OCI-LY1 (cell line): ENCODE measurements at regions not wholly inside any gene's neighbourhood (a gene's known extent, or its start where the extent isn't known, plus 50 kb on each side); places are given as distances from the start of the nearest gene placed in this dataset.
"Not testable (repeated sequence)": the region's sequence is repeated elsewhere in the genome, so short reads cannot be mapped to it uniquely, and the experiment has no call there.

ENCODE experiments used
- H2AFZ ChIP-seq: fragments of 200-600 bp; sonication (generic), shearing (Covaris generic); 2 replicates; pipeline ENCODE4 v1.6.0; 2014; ENCODE audit warnings: antibody characterized with exemption, mild to moderate bottlenecking, low read length
- H3F3A ChIP-seq: fragments of 200-600 bp; sonication (generic), shearing (Covaris generic); 2 replicates; pipeline ENCODE4 v1.6.0; 2014; ENCODE audit warnings: mild to moderate bottlenecking, antibody characterized with exemption, low read length, moderate library complexity; ENCODE audit not compliant: insufficient read depth
- H3K27ac ChIP-seq: fragments of 200-600 bp; sonication (generic); 2 replicates; pipeline ENCODE4 v1.5.1; 2014; ENCODE audit warnings: low read length, mixed run types, mild to moderate bottlenecking, low read depth; ENCODE audit not compliant: poor library complexity, severe bottlenecking
- H3K27me3 ChIP-seq: fragments of 200-600 bp; sonication (generic); 2 replicates; pipeline ENCODE4 v1.6.0; 2014; ENCODE audit warnings: antibody characterized with exemption, mild to moderate bottlenecking, low read length, moderate library complexity; ENCODE audit not compliant: insufficient read depth
- H3K36me3 ChIP-seq: fragments of 200-600 bp; sonication (generic); 2 replicates; pipeline ENCODE4 v1.6.1; 2014; ENCODE audit warnings: mild to moderate bottlenecking, antibody characterized with exemption, low read length, moderate library complexity, mixed read lengths; ENCODE audit not compliant: insufficient read depth
- H3K4me1 ChIP-seq: fragments of 200-600 bp; sonication (generic); 2 replicates; pipeline ENCODE4 v1.5.1; 2014; ENCODE audit warnings: mild to moderate bottlenecking, low read length, moderate library complexity; ENCODE audit not compliant: insufficient read depth, severe bottlenecking
- H3K4me2 ChIP-seq: fragments of 200-600 bp; sonication (generic), shearing (Covaris generic); 2 replicates; pipeline ENCODE4 v1.6.1; 2014; ENCODE audit warnings: low read length
- H3K4me3 ChIP-seq: fragments of 200-600 bp; sonication (generic); 2 replicates; pipeline ENCODE4 v1.5.1; 2014; ENCODE audit warnings: low read length, low read depth, mild to moderate bottlenecking, mixed read lengths; ENCODE audit not compliant: poor library complexity, severe bottlenecking
- H3K79me2 ChIP-seq: fragments of 200-600 bp; shearing (Covaris generic); 2 replicates; pipeline ENCODE4 v1.6.1; 2016; ENCODE audit warnings: mixed run types, low read length, mixed read lengths; ENCODE audit not compliant: insufficient read depth
- H3K9ac ChIP-seq: fragments of 200-600 bp; sonication (generic), shearing (Covaris generic); 2 replicates; pipeline ENCODE4 v1.6.1; 2014; ENCODE audit warnings: mild to moderate bottlenecking, low read length, mixed read lengths
- H3K9me2 ChIP-seq: fragments of 200-600 bp; sonication (generic), shearing (Covaris generic); 2 replicates; pipeline ENCODE4 v1.6.1; 2014; ENCODE audit warnings: low read depth, mild to moderate bottlenecking, low read length, mixed read lengths
- H3K9me3 ChIP-seq: fragments of 200-600 bp; shearing (Covaris generic); 2 replicates; pipeline ENCODE4 v1.6.1; 2014; ENCODE audit warnings: low read length, mixed read lengths
- H4K20me1 ChIP-seq: fragments of 200-600 bp; sonication (generic), shearing (Covaris generic); 2 replicates; pipeline ENCODE4 v1.6.0; 2016; ENCODE audit warnings: mild to moderate bottlenecking, low read length; ENCODE audit not compliant: insufficient read depth
- EZH2 ChIP-seq: fragments of 200-600 bp; sonication (generic), shearing (Covaris generic); IDR thresholded peaks from 2 replicates; pipeline ENCODE4 v1.8.0; 2017; ENCODE audit warnings: borderline replicate concordance, mixed run types, mild to moderate bottlenecking, antibody characterized with exemption, low read length, moderate library complexity, mixed read lengths
- TF ChIP-seq, protein P1 (sequence below): fragments of 200-600 bp; sonication (generic), shearing (Covaris generic); IDR thresholded peaks from 2 replicates; pipeline ENCODE4 v1.5.1; 2017; ENCODE audit warnings: mild to moderate bottlenecking, antibody characterized with exemption, low read length, moderate library complexity, mixed read lengths

DNA sequence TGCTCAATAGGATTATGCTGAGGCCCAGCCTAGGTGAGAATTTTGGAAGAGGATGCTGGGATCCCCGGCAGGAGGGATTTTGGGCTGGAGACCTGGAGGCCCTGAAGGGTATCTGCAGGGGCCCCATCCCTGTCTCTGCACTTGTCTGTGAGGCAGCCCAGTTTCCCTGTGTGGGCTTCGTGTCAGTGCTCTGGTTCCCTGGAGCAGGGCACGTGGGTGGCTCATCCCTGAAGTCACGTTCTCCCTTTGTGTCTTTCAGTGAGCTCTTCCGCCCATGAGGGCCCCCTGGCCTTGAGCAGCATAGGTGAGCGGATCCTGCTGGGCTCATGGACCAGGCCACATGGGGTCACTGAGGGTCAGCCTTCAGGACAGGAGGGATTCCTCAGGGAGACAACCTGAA, 217.9 kb downstream of the SNRPN start:
- Histone ChIP-seq H3K27me3 (no peaks in the 10 kb centered on the region), H3K27ac (no peak overlapping the region), H3K4me2 (no peak overlapping the region), H4K20me1 (no peaks in the 10 kb centered on the region), H3K4me1 (no peaks in the 10 kb centered on the region), H3K4me3 (no peak overlapping the region), H3F3A (no peaks in the 10 kb centered on the region), H3K9me3 (no peaks in the 10 kb centered on the region), H3K9me2 (no peaks in the 10 kb centered on the region), H3K36me3 (no peaks in the 10 kb centered on the region), H2AFZ (no peak overlapping the region), H3K79me2 (no peaks in the 10 kb centered on the region), H3K9ac (no peak overlapping the region)
- no peak for TF ChIP-seq EZH2
- TF ChIP-seq, protein P1, sequence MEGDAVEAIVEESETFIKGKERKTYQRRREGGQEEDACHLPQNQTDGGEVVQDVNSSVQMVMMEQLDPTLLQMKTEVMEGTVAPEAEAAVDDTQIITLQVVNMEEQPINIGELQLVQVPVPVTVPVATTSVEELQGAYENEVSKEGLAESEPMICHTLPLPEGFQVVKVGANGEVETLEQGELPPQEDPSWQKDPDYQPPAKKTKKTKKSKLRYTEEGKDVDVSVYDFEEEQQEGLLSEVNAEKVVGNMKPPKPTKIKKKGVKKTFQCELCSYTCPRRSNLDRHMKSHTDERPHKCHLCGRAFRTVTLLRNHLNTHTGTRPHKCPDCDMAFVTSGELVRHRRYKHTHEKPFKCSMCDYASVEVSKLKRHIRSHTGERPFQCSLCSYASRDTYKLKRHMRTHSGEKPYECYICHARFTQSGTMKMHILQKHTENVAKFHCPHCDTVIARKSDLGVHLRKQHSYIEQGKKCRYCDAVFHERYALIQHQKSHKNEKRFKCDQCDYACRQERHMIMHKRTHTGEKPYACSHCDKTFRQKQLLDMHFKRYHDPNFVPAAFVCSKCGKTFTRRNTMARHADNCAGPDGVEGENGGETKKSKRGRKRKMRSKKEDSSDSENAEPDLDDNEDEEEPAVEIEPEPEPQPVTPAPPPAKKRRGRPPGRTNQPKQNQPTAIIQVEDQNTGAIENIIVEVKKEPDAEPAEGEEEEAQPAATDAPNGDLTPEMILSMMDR, result no peak

DNA sequence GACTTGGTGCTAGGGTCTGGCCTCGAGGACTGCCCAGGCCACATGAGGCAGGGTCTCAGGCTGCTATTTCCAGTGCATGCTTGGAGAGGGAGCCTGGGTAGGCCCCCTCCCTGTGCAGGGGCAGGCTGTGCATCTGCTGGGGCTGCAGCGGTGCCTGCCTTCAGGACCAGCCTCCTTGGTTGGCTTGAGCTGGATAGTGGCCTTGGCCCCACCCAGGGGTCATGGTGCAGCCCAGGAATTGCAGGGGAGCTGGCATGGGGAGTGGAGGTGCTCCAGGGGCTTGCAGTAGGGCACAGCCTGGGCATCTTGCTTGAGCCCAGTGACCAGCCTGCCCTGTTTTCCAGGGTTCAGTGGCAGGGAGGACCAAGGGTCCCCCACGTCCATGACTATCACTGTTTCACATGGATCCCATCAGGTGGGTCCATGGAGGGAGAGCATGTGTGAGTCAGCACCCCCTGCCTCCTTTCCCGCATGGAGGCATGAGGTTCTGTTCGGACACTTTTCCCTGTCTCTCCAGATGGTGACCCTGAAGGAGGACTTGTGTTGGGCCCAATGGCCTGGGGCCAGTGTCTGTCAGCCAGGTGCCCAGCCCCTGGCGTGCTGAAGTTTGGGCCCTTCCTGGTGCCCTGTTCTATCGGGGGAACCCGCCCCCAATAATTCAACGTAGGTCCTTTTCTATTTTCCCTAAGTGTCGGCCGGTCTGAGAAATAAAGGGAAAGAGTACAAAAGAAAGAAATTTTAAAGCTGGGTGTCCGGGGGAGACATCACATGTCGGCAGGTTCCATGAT, 218.6 kb downstream of the SNRPN start:
- H3K36me3 ChIP-seq, result no peaks in the 10 kb centered on the region
- H3K9me3 ChIP-seq, result no peaks in the 10 kb centered on the region
- H3K79me2 ChIP-seq, result no peaks in the 10 kb centered on the region
- H3K27ac ChIP-seq, result no peak overlapping the region
- H3K27me3 ChIP-seq, result no peaks in the 10 kb centered on the region
- H4K20me1 ChIP-seq, result no peaks in the 10 kb centered on the region
- no peak overlapping the region for H3K4me2 ChIP-seq
- H3K9me2 ChIP-seq, result no peaks in the 10 kb centered on the region
- H3K9ac ChIP-seq, result no peak overlapping the region
- no peaks in the 10 kb centered on the region for H3F3A ChIP-seq
- H3K4me1 ChIP-seq, result no peaks in the 10 kb centered on the region
- TF ChIP-seq, protein P1, result no peak
- no peak for TF ChIP-seq EZH2
- no peak overlapping the region for H2AFZ ChIP-seq
- no peak overlapping the region for H3K4me3 ChIP-seq

GRCh38 chr15:25174149-25174548, 219.4 kb downstream of the SNRPN start:
- H3K27me3 ChIP-seq, H3K9me3 ChIP-seq, H3K36me3 ChIP-seq: not testable (repeated sequence)

More at GRCh38 chr15:25174149-25174548, 219.4 kb downstream of the SNRPN start:
- H3K4me2 ChIP-seq, H3K4me3 ChIP-seq, H4K20me1 ChIP-seq, H3F3A ChIP-seq, H3K27ac ChIP-seq, H3K9ac ChIP-seq, H3K4me1 ChIP-seq, H3K79me2 ChIP-seq, H2AFZ ChIP-seq, H3K9me2 ChIP-seq: not testable (repeated sequence)
